ENCODE measurements at regions not wholly inside any gene's neighbourhood (a gene's known extent, or its start where the extent isn't known, plus 50 kb on each side); places are given as distances from the start of the nearest gene placed in this dataset.

GRCh38 chr5:4019009-4019769 is 423.6 kb downstream of the IRX1 start:
- TF ChIP-seq CTCF (IDR thresholded peaks at IDR 0.05) (no peak), EZH2 (IDR thresholded peaks at IDR 0.05; ENCODE audit: borderline replicate concordance, insufficient read depth, low read depth, low read length, poor library complexity, severe bottlenecking) (no peak)
